B cell (primary cell): ENCODE measurements at regions not wholly inside any gene's neighbourhood (a gene's known extent, or its start where the extent isn't known, plus 50 kb on each side); places are given as distances from the start of the nearest gene placed in this dataset.

Experiments used
- EZH2 ChIP-seq: IDR thresholded peaks from 2 replicates; pipeline ENCODE4 v1.6.1; 2012; ENCODE audit warnings: borderline replicate concordance, low read depth, mild to moderate bottlenecking, moderate library complexity, low read length; ENCODE audit not compliant: insufficient read depth, poor library complexity, severe bottlenecking
- TF ChIP-seq, protein P1 (sequence below): fragments of 200-600 bp; IDR thresholded peaks from one replicate; pipeline ENCODE4 v1.8.0; 2022; ENCODE audit warnings: antibody characterized with exemption, mild to moderate bottlenecking

DNA sequence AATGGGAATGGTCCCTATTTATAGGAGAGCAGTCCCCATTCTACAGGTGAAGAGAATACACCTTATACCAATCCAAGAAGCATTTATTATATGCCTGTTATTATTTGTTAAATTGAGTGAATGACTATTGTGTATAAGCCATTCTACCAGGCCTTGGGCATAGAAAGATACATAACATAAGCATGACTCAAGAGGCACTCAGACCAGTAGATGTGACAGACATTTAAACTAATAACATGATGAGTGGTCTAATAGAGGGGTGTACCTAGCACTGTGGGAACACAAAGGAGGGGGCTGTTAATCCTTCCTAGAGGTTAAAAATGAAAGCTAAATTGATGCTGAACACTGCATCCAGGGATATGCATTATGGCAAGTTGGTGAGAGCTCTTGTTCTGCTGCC, 145.0 kb upstream of the TNC start:
- TF ChIP-seq, protein P1, sequence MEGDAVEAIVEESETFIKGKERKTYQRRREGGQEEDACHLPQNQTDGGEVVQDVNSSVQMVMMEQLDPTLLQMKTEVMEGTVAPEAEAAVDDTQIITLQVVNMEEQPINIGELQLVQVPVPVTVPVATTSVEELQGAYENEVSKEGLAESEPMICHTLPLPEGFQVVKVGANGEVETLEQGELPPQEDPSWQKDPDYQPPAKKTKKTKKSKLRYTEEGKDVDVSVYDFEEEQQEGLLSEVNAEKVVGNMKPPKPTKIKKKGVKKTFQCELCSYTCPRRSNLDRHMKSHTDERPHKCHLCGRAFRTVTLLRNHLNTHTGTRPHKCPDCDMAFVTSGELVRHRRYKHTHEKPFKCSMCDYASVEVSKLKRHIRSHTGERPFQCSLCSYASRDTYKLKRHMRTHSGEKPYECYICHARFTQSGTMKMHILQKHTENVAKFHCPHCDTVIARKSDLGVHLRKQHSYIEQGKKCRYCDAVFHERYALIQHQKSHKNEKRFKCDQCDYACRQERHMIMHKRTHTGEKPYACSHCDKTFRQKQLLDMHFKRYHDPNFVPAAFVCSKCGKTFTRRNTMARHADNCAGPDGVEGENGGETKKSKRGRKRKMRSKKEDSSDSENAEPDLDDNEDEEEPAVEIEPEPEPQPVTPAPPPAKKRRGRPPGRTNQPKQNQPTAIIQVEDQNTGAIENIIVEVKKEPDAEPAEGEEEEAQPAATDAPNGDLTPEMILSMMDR: no peak
- TF ChIP-seq EZH2: no peak
